A549 (cell line): ENCODE measurements at regions not wholly inside any gene's neighbourhood (a gene's known extent, or its start where the extent isn't known, plus 50 kb on each side); places are given as distances from the start of the nearest gene placed in this dataset.
"Not testable (repeated sequence)": the region's sequence is repeated elsewhere in the genome, so short reads cannot be mapped to it uniquely, and the experiment has no call there.

ENCODE experiments used
- ATAC-seq, 2 experiments: fragments of 200-7000 bp in 1 of 2; fragments of >200 bp in 1 of 2; cut with Nextera tagmentation in 1 of 2; cut with Tn5 transposase in 1 of 2; 3 replicates each; pipeline versions ENCODE4 v1.8.0 to v1.9.1; 2018 to 2020; ENCODE audit warnings: mild to moderate bottlenecking in 1 of 2, moderate library complexity in 1 of 2
- CTCF ChIA-PET: fragments of 300-600 bp; sonication (Branson Sonifier 250); formaldehyde crosslinking; extraction: SDS; loops from one replicate; lab custom pipeline; 2021; ENCODE audit warnings: antibody characterized with exemption, inconsistent platforms; lab: Yijun Ruan, JAX
- POLR2A ChIA-PET: fragments of 350-600 bp; formaldehyde crosslinking; extraction: SDS; loops from one replicate; lab custom pipeline; 2021; ENCODE audit warnings: antibody characterized with exemption, inconsistent platforms; lab: Yijun Ruan, JAX
- DNase-seq, 2 experiments: peaks; one replicate each; pipeline versions ENCODE4 v3.0.0 to v3.0.0-alpha.2; 2011 to 2016; ENCODE audit warnings: low read depth in 1 of 2, low spot score in 1 of 2
- FAIRE-seq: peaks from 2 replicates; lab custom pipeline; 2011; peaks lifted over from hg19 to GRCh38; lab: Jason Lieb, UNC
- H3K27ac ChIP-seq, 2 experiments: fragments of >200 bp; sonication (Bioruptor Twin); formaldehyde crosslinking; 3 replicates each; pipeline ENCODE4 v1.5.1; 2016 to 2017
- H3K4me1 ChIP-seq: fragments of >200 bp; sonication (Bioruptor Twin); formaldehyde crosslinking; 3 replicates; pipeline ENCODE4 v1.6.1; 2016
- H3K4me2 ChIP-seq: fragments of >200 bp; sonication (Bioruptor Twin); formaldehyde crosslinking; 3 replicates; pipeline ENCODE4 v1.6.1; 2016
- H3K4me3 ChIP-seq: fragments of >200 bp; sonication (Bioruptor Twin); formaldehyde crosslinking; 3 replicates; pipeline ENCODE4 v1.5.1; 2016
- H3K9me3 ChIP-seq: fragments of >200 bp; sonication (Bioruptor Twin); formaldehyde crosslinking; 3 replicates; pipeline ENCODE4 v1.6.1; 2016
- CBX2 ChIP-seq: fragments of 200-600 bp; sonication (generic); IDR thresholded peaks from 2 replicates; pipeline ENCODE4 v1.6.1; 2016; ENCODE audit warnings: low read depth, mild to moderate bottlenecking, borderline replicate concordance
- CBX8 ChIP-seq: fragments of 200-600 bp; sonication (generic); IDR thresholded peaks from 2 replicates; pipeline ENCODE4 v1.6.1; 2016
- FOSB ChIP-seq: fragments of 250-450 bp; sonication (Bioruptor Pico); IDR thresholded peaks from 2 replicates; pipeline ENCODE4 v1.5.0; 2020; ENCODE audit warnings: mild to moderate bottlenecking, moderate library complexity
- FOSL2 ChIP-seq, 2 experiments: fragments of 450-650 bp in 1 of 2; fragments of >200 bp in 1 of 2; sonication (Bioruptor Twin) in 1 of 2; formaldehyde crosslinking; IDR thresholded peaks; 2 replicates each; pipeline versions ENCODE4 v1.5.0 to v1.6.1; 2016 to 2020; ENCODE audit warnings: mild to moderate bottlenecking in 1 of 2, moderate library complexity in 1 of 2
- FOXS1 ChIP-seq: fragments of 250-450 bp; sonication (Bioruptor Pico); IDR thresholded peaks from 2 replicates; pipeline ENCODE4 v1.5.0; 2020; ENCODE audit warnings: mild to moderate bottlenecking, moderate library complexity
- HEYL ChIP-seq: fragments of 250-450 bp; sonication (Bioruptor Pico); IDR thresholded peaks from 2 replicates; pipeline ENCODE4 v1.8.0; 2021; ENCODE audit warnings: mild to moderate bottlenecking, moderate library complexity
- HOXB5 ChIP-seq: fragments of 250-450 bp; sonication (Bioruptor Pico); IDR thresholded peaks from 2 replicates; pipeline ENCODE4 v1.5.0; 2020; ENCODE audit warnings: mild to moderate bottlenecking, moderate library complexity
- JUN ChIP-seq, 2 experiments: fragments of >200 bp; sonication (Bioruptor Twin); formaldehyde crosslinking; IDR thresholded peaks; 2 replicates in 1 of 2; 3 replicates in 1 of 2; pipeline ENCODE4 v1.6.1; 2016 to 2017
- PHF8 ChIP-seq: fragments of 200-600 bp; sonication (generic); IDR thresholded peaks from 2 replicates; pipeline ENCODE4 v1.6.1; 2016; ENCODE audit warnings: low read depth, mild to moderate bottlenecking, antibody characterized with exemption, moderate library complexity, borderline replicate concordance
- POLR2AphosphoS2 ChIP-seq: conservative IDR thresholded peaks from 2 replicates; pipeline ENCODE4 v1.6.1; 2012; ENCODE audit warnings: low read length, improper control_type of control experiment, inconsistent platforms
- SMC3 ChIP-seq: fragments of >200 bp; sonication (Bioruptor Twin); formaldehyde crosslinking; IDR thresholded peaks from 3 replicates; pipeline ENCODE4 v1.6.1; 2018; ENCODE audit warnings: inconsistent platforms
- TFCP2L1 ChIP-seq: fragments of 250-450 bp; sonication (Bioruptor Pico); IDR thresholded peaks from 2 replicates; pipeline ENCODE4 v1.5.0; 2021; ENCODE audit warnings: mild to moderate bottlenecking
- TP53 ChIP-seq: fragments of 250-450 bp; sonication (Bioruptor Pico); IDR thresholded peaks from 2 replicates; pipeline ENCODE4 v1.5.0; 2021; ENCODE audit warnings: mild to moderate bottlenecking, moderate library complexity
- ZFP36 ChIP-seq: fragments of 450-650 bp; IDR thresholded peaks from 2 replicates; pipeline ENCODE4 v1.6.1; 2014; ENCODE audit warnings: borderline replicate concordance; ENCODE audit not compliant: partially characterized antibody
- WGBS: methylation state at CpG from one replicate; pipeline ENCODE4 v1.1.6; 2017; ENCODE audit errors: missing lambda C conversion rate; 5-methylcytosine and 5-hydroxymethylcytosine counted together
- TF ChIP-seq, protein P1 (sequence below): IDR thresholded peaks from 2 replicates; pipeline ENCODE4 v1.6.1; 2012
- TF ChIP-seq, protein P2 (sequence below): fragments of >200 bp; sonication (Bioruptor Twin); formaldehyde crosslinking; IDR thresholded peaks from 3 replicates; pipeline ENCODE4 v1.5.1; 2016

DNA sequence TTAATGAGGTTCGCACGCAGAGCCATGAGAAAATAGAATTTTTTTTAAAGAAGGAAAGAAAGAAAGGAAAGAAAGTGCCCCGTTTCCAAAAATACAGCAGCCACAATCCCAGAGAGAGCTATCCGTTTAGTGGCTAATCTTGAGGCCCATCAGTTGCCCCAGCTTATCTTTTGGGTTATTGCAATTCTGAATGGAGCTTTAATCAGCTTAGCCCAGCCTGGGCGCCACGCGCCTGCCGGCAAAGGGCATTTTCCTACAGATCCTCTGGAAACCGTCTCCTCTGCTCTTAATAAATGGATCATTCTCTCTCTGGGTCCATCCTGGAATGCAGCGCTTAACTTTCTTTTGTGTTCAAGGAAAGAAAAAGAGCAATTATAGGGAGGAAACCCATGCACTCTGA lies 413.3 kb downstream of the MAFB start:
- Histone ChIP-seq H3K4me2 (no peak overlapping the region), H3K9me3 (no peaks in the 10 kb centered on the region), H3K4me1 (0 out of 3 replicates have a peak, but pooled peaks cover 2% of the 10 kb centered on the region), H3K4me3 (no peak overlapping the region), H3K27ac (no peak overlapping the region)
- TF ChIP-seq FOSL2 (IDR thresholded peaks at IDR 0.05) (no peak), FOSL2 (CRISPR knock-in tag; IDR thresholded peaks at IDR 0.05) (no peak), SMC3 (no peak), JUN (IDR thresholded peaks at IDR 0.05) (no peak), ZFP36 (no peak), PHF8 (no peak)
- TF ChIP-seq, protein P1, sequence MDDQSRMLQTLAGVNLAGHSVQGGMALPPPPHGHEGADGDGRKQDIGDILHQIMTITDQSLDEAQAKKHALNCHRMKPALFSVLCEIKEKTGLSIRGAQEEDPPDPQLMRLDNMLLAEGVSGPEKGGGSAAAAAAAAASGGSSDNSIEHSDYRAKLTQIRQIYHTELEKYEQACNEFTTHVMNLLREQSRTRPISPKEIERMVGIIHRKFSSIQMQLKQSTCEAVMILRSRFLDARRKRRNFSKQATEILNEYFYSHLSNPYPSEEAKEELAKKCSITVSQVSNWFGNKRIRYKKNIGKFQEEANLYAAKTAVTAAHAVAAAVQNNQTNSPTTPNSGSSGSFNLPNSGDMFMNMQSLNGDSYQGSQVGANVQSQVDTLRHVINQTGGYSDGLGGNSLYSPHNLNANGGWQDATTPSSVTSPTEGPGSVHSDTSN, result no peak
- POLR2A ChIA-PET, result no interaction called here
- FAIRE-seq (no peak), DNase-seq (no peak), ATAC-seq (no peak)
- 49% methylated on average over 10 of the region's 10 CpGs for WGBS
- CTCF ChIA-PET, result no interaction called here

DNA sequence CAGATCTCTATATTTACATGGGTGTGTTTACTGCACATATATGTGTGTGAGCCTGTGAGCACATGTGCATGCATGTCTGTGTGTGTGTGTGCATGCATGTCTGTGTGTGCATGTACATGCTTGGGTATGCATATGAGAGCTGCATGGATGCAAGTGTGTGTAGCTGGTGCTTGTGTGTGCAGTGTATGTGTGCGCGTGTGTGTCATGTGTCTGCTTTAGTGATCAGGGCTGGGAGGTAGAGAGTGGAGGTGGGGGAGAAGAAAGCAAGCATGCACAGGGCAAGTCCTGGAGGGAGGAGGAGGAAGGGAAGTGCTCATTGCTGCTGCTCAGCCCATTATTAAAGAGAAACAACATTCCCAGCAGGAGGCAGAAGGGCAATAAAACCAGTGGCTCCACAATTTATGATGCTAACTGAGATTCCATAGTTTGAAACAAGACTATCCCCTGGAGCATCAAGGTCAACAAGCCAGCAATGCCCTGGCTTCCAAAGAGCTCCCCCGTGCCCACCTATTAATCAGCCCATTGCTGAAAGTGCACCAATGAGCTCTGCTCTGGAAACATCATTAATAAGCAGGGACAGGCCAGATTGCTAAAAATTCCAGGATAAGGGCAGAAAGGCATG lies 414.0 kb downstream of the MAFB start:
- 67% methylated on average over 3 of the region's 3 CpGs for WGBS

DNA sequence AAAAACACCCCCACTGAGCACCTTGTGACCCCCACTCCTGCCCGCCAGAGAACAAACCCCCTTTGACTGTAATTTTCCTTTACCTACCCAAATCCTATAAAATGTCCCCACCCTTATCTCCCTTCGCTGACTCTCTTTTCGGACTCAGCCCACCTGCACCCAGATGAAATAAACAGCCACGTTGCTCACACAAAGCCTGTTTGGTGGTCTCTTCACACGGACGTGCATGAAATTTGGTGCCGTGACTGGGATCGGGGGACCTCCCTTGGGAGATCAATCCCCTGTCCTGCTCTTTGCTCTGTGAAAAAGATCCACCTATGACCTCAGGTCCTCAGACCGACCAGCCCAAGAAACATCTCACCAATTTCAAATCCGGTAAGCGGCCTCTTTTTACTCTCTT lies 419.8 kb downstream of the MAFB start:
- WGBS, result 33% methylated on average over 11 of the region's 11 CpGs
- FAIRE-seq, DNase-seq, H3K4me2 ChIP-seq, POLR2A ChIA-PET, H3K4me1 ChIP-seq, H3K4me3 ChIP-seq, H3K27ac ChIP-seq, CTCF ChIA-PET, H3K9me3 ChIP-seq, ATAC-seq: not testable (repeated sequence)

More for the DNA sequence above, 414.0 kb downstream of the MAFB start:
- no peak for TF ChIP-seq SMC3
- no peak for TF ChIP-seq HEYL (CRISPR knock-in tag)
- no peak for TF ChIP-seq POLR2AphosphoS2
- no peak for TF ChIP-seq FOXS1
- TF ChIP-seq HOXB5 (CRISPR knock-in tag), result no peak
- TF ChIP-seq TFCP2L1, result no peak
- no peak for TF ChIP-seq CBX8
- TF ChIP-seq CBX2, result no peak
- no peak for TF ChIP-seq FOSB
- TF ChIP-seq TP53, result no peak
- CTCF ChIA-PET, result interaction anchor here (1.0 kb wide), 1 partner anchor 10 kb away, joined by 3 read pairs; no protein-coding TSS in a partner anchor
- no peak overlapping the region for H3K4me2 ChIP-seq
- FAIRE-seq (no peak), ATAC-seq (no peak), DNase-seq (no peak)
- H3K27ac ChIP-seq, result no peak overlapping the region
- no peaks in the 10 kb centered on the region for H3K9me3 ChIP-seq
- no peak overlapping the region for H3K4me3 ChIP-seq
- 0 out of 3 replicates have a peak, but pooled peaks cover 2% of the 10 kb centered on the region for H3K4me1 ChIP-seq
- POLR2A ChIA-PET, result no interaction called here

DNA sequence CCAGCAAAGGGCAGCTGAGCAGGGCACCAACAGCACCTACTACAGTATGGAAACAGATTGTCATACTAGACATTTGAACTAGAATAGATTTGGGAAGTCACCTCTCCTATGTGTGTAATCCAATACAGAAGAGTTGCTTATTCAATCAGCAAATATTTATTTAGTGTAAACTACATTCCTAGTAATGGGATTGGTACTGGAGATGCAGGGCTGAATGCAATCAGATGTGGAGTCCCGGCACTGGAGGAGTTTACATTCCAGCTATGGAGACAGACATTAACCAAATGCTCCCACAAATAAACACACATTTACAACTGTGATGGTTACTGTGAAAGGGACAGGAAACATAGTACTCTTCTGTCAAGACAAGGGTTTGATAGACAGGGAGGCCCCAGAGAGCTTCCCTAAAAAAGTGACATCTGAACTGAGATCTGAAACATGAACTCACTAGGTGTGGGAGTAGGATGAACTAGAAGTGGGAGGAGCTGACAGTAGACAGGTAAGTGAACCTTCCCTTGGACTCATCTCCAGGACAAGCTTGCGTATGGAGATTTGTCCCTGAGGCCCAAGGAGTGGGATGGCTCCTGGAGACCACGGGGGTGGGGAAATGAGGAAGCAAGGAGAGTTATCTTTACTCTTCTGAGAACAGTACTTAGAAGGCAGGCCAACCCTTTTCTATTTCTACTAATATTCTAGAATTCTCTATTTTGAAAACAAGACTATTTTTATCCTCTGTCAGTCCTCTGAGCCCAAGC lies 420.5 kb downstream of the MAFB start:
- FAIRE-seq (no peak), ATAC-seq (no peak)
- CTCF ChIA-PET, result interaction anchor here (0.6 to 0.7 kb wide), 2 partner anchors 596 to 904 kb away, joined by 3 to 4 read pairs; no protein-coding TSS in a partner anchor

More for the DNA sequence above, 420.5 kb downstream of the MAFB start:
- no peak overlapping the region for H3K27ac ChIP-seq
- no peak overlapping the region for H3K4me2 ChIP-seq
- TF ChIP-seq SMC3 (no peak), HOXB5 (CRISPR knock-in tag) (no peak)
- TF ChIP-seq, protein P2, sequence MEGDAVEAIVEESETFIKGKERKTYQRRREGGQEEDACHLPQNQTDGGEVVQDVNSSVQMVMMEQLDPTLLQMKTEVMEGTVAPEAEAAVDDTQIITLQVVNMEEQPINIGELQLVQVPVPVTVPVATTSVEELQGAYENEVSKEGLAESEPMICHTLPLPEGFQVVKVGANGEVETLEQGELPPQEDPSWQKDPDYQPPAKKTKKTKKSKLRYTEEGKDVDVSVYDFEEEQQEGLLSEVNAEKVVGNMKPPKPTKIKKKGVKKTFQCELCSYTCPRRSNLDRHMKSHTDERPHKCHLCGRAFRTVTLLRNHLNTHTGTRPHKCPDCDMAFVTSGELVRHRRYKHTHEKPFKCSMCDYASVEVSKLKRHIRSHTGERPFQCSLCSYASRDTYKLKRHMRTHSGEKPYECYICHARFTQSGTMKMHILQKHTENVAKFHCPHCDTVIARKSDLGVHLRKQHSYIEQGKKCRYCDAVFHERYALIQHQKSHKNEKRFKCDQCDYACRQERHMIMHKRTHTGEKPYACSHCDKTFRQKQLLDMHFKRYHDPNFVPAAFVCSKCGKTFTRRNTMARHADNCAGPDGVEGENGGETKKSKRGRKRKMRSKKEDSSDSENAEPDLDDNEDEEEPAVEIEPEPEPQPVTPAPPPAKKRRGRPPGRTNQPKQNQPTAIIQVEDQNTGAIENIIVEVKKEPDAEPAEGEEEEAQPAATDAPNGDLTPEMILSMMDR, result no peak
- H3K4me1 ChIP-seq, result no peaks in the 10 kb centered on the region
- no peak for DNase-seq
- no peaks in the 10 kb centered on the region for H3K9me3 ChIP-seq
- WGBS, result 8% methylated on average over 3 of the region's 3 CpGs
- no peak overlapping the region for H3K4me3 ChIP-seq
- POLR2A ChIA-PET, result no interaction called here
